ENCODE measurements at regions not wholly inside any gene's neighbourhood (a gene's known extent, or its start where the extent isn't known, plus 50 kb on each side); places are given as distances from the start of the nearest gene placed in this dataset.

GRCh38 chr1:55544826-55545225 is 329.7 kb upstream of the USP24 start:
- Histone ChIP-seq H4K20me1 (replicated peaks in 1 of 2; ENCODE audit: control insufficient read depth in 1 of 2, insufficient read depth in 2 of 2, low read length in 2 of 2) (no peaks in the 10 kb centered on the region), H3K4ac (replicated peaks; ENCODE audit: insufficient read length, low read depth, low read length) (no peak overlapping the region), H3K23ac (ENCODE audit: insufficient read length) (no peak overlapping the region), H2BK15ac (ENCODE audit: low read length) (no peak overlapping the region), H3K18ac (ENCODE audit: extremely low read depth, low read length) (no peak overlapping the region), H2BK5ac (ENCODE audit: low read depth, low read length) (no peak overlapping the region), H2BK20ac (ENCODE audit: low read length) (no peak overlapping the region), H3K9me3 (ENCODE audit: insufficient read depth in 2 of 2, low read depth in 1 of 2, low read length in 1 of 2) (no peaks in the 10 kb centered on the region), H3K56ac (replicated peaks; ENCODE audit: insufficient read length, low read depth, low read length) (no peak overlapping the region), H2AK5ac (ENCODE audit: low read depth, low read length) (no peak overlapping the region), H3K79me1 (ENCODE audit: low read depth, low read length) (no peaks in the 10 kb centered on the region), H3K4me1 (replicated peaks in 1 of 4; ENCODE audit: control insufficient read depth in 3 of 4, insufficient read depth in 4 of 4, low read length in 3 of 4) (no peaks in the 10 kb centered on the region), H3K14ac (ENCODE audit: insufficient read length) (no peak overlapping the region), H3K4me3 (ENCODE audit: extremely low read depth in 1 of 4, insufficient read depth in 2 of 4, low read depth in 3 of 4, low read length in 4 of 4) (no peak overlapping the region), H4K5ac (ENCODE audit: insufficient read length, low read depth, low read length) (no peak overlapping the region), H3K9ac (replicated peaks in 1 of 4; ENCODE audit: extremely low read depth in 1 of 4, low read depth in 3 of 4, low read length in 3 of 4) (no peak overlapping the region), H3K4me2 (ENCODE audit: insufficient read depth in 1 of 2, low read depth in 2 of 2, low read length in 2 of 2) (no peak overlapping the region), H3K79me2 (ENCODE audit: control insufficient read depth in 1 of 2, insufficient read depth in 2 of 2, low read length in 2 of 2) (no peaks in the 10 kb centered on the region), H4K91ac (replicated peaks; ENCODE audit: insufficient read length, low read length) (no peak overlapping the region), H3K23me2 (ENCODE audit: low read depth, low read length) (no peaks in the 10 kb centered on the region; the same call in 1 of the 2 replicates), H2BK120ac (replicated peaks; ENCODE audit: low read depth, low read length) (no peak overlapping the region), H3K27ac (ENCODE audit: low read depth, low read length) (no peak overlapping the region), H4K8ac (ENCODE audit: extremely low read depth, insufficient read depth, low read length) (no peak overlapping the region), H3K27me3 (replicated peaks in 1 of 4; ENCODE audit: control insufficient read depth in 3 of 4, extremely low read depth in 1 of 4, insufficient read depth in 3 of 4, low read length in 3 of 4) (peaks cover 0 to 1% (median 0%) of the 10 kb centered on the region in 4 experiments; a peak in 1 of 7 replicates), H2BK12ac (ENCODE audit: low read depth, low read length) (no peak overlapping the region), H3K36me3 (ENCODE audit: control insufficient read depth in 2 of 4, insufficient read depth in 4 of 4, low read length in 3 of 4) (no peaks in the 10 kb centered on the region), H2AFZ (ENCODE audit: low read length) (no peak overlapping the region)
- WGBS, 2 experiments (ENCODE audit: extremely low coverage in 1 of 2, insufficient coverage in 1 of 2, insufficient read length in 1 of 2, insufficient replicate concordance in 2 of 2, low coverage in 1 of 2, low lambda C conversion rate in 2 of 2, missing lambda C conversion rate in 1 of 2): 92% methylated on average over 3 of the region's 3 CpGs; no CpG with 5 or more reads in 1 of the 2 experiments
- FAIRE-seq (no peak), DNase-seq (ENCODE audit: low read depth in 1 of 2, low spot score in 2 of 2) (no peak)
- POLR2A ChIA-PET (ENCODE audit: partially characterized antibody): no interaction called here
- TF ChIP-seq GABPA (IDR thresholded peaks at IDR 0.05; ENCODE audit: borderline replicate concordance, insufficient read depth, low read length) (no peak), TAF1 (IDR thresholded peaks at IDR 0.05; ENCODE audit: low read depth, low read length) (no peak), EP300 (IDR thresholded peaks at IDR 0.05; ENCODE audit: borderline replicate concordance in 1 of 2, low read depth in 2 of 2, low read length in 2 of 2) (no peak), ASH2L (IDR thresholded peaks at IDR 0.05; ENCODE audit: low read length) (no peak), KDM4A (IDR thresholded peaks at IDR 0.05; ENCODE audit: low read depth, low read length, severe bottlenecking) (no peak), BRCA1 (IDR thresholded peaks at IDR 0.05; ENCODE audit: low read depth, low read length) (no peak), RAD21 (IDR thresholded peaks at IDR 0.05 in 1 of 2, conservative IDR thresholded peaks at IDR 0.05 in 1 of 2; ENCODE audit: low read depth in 2 of 2, low read length in 2 of 2) (no peak), HDAC2 (IDR thresholded peaks at IDR 0.05; ENCODE audit: borderline replicate concordance in 1 of 2, low read depth in 2 of 2, low read length in 2 of 2) (no peak)
- CTCF ChIA-PET (ENCODE audit: partially characterized antibody): no interaction called here
